Breast epithelium (tissue), 4 donors: ENCODE measurements at regions not wholly inside any gene's neighbourhood (a gene's known extent, or its start where the extent isn't known, plus 50 kb on each side); places are given as distances from the start of the nearest gene placed in this dataset.
A peak's percentile ranks its signal among the peaks of the same experiment; 100 is the strongest.

Source experiments
- DNase-seq, 2 donors: peaks; one replicate each; pipeline ENCODE4 v3.0.0-alpha.2; 2019; ENCODE audit warnings: low spot score in 2 of 2
- H3K27ac ChIP-seq, 2 donors: fragments of 200-600 bp; sonication (generic) in 1 of 2; one replicate each; pipeline ENCODE4 v1.5.1; 2016 to 2019; ENCODE audit warnings: mild to moderate bottlenecking in 1 of 2
- H3K27me3 ChIP-seq, 2 donors: fragments of 200-600 bp; sonication (generic) in 1 of 2; one replicate each; pipeline versions ENCODE4 v1.5.1 to v1.6.0; 2017 to 2019; ENCODE audit warnings: control low read depth in 1 of 2, mild to moderate bottlenecking in 1 of 2
- H3K36me3 ChIP-seq: fragments of 200-600 bp; one replicate; pipeline ENCODE4 v1.5.1; 2019
- H3K4me1 ChIP-seq, 2 donors: fragments of 200-600 bp; sonication (generic); one replicate each; pipeline ENCODE4 v1.5.1; 2016 to 2019; ENCODE audit warnings: control low read depth in 1 of 2
- H3K4me3 ChIP-seq, 3 donors: fragments of 200-600 bp; sonication (generic); 1 replicate in 2 of 3; 2 replicates in 1 of 3; pipeline ENCODE4 v1.5.1; 2016 to 2019; ENCODE audit warnings: mild to moderate bottlenecking in 3 of 3, moderate library complexity in 2 of 3
- H3K9me3 ChIP-seq, 2 donors: fragments of 200-600 bp; sonication (generic) in 1 of 2; one replicate each; pipeline ENCODE4 v1.5.1; 2016 to 2019; ENCODE audit warnings: control low read depth in 1 of 2
- POLR2A ChIP-seq: fragments of 450-650 bp; IDR thresholded peaks from one replicate; pipeline ENCODE4 v1.6.1; 2016; ENCODE audit warnings: antibody characterized with exemption, mild to moderate bottlenecking, moderate library complexity
- POLR2AphosphoS5 ChIP-seq, 3 donors: sonication (generic); formaldehyde crosslinking; IDR thresholded peaks; one replicate each; pipeline ENCODE4 v1.6.1; 2017; ENCODE audit warnings: antibody characterized with exemption in 3 of 3
- intact Hi-C: fragments of 100-400 bp; cut with DNase I; formaldehyde crosslinking; loops from one replicate; pipeline ENCODE4 v1.15.1; 2023; ENCODE audit warnings: low total_unique reads
- TF ChIP-seq, protein P1 (sequence below), 3 donors: fragments of 450-650 bp; IDR thresholded peaks; one replicate each; pipeline ENCODE4 v1.5.1; 2016 to 2017; ENCODE audit warnings: antibody characterized with exemption in 3 of 3, mild to moderate bottlenecking in 3 of 3, moderate library complexity in 3 of 3

DNA sequence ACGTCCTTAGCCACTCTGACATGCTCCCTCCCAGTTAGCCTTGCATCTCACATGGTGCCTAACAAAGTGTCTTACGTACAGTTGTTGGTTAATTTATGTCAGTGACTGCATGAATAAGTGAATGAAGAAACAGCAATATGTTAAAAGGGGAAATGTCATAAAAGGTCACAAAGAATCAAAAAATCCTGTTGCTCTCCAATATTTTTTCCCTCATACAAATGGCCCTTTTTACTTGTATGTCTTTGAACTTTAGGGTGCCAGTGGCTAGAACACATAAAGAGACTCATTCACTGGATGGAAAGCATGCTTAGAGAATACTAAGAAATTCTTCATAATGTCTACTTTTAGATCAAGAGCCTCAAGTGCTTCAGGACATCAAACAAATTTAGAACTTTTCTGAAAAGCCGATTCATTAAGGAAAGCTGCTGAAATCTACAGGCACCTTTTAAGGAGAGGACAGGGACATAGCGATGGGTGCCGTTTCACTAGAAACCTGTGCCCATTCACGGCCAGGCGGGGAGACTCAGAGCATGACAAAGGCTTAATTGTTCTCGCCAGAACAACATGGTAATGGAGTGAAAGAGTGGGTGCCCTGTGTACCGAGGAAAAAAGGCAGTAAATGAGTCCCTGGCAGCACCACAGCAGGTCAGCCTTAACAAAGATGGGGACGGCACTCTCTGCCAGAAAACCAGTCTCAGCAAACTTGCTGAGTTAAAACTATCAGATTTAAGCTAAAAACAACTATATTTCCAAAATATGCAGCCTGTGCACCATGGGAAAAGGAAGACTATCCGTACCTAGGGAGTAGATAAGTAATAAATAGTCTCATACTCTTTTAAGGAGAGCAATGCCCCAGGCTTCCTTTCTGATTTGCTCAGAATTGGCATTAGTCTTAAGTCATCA is 71.6 kb upstream of the SPTBN1 start:
- Histone ChIP-seq H3K4me1 (peaks cover 0 to 4% of the 10 kb centered on the region in 2 donors), H3K36me3 (no peaks in the 10 kb centered on the region), H3K4me3 (peak overlapping the region in 1 of 3 donors; percentile 28), H3K27me3 (no peaks in the 10 kb centered on the region), H3K27ac (peak overlapping the region; percentile 60 to 71), H3K9me3 (no peaks in the 10 kb centered on the region)
- TF ChIP-seq POLR2A, result no peak
- TF ChIP-seq, protein P1, sequence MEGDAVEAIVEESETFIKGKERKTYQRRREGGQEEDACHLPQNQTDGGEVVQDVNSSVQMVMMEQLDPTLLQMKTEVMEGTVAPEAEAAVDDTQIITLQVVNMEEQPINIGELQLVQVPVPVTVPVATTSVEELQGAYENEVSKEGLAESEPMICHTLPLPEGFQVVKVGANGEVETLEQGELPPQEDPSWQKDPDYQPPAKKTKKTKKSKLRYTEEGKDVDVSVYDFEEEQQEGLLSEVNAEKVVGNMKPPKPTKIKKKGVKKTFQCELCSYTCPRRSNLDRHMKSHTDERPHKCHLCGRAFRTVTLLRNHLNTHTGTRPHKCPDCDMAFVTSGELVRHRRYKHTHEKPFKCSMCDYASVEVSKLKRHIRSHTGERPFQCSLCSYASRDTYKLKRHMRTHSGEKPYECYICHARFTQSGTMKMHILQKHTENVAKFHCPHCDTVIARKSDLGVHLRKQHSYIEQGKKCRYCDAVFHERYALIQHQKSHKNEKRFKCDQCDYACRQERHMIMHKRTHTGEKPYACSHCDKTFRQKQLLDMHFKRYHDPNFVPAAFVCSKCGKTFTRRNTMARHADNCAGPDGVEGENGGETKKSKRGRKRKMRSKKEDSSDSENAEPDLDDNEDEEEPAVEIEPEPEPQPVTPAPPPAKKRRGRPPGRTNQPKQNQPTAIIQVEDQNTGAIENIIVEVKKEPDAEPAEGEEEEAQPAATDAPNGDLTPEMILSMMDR (IDR thresholded peaks at IDR 0.05), result no peak
- no peak for TF ChIP-seq POLR2AphosphoS5 (IDR thresholded peaks at IDR 0.05)
- intact Hi-C loops, result no loop called here
- DNase-seq, result peak in 1 of 2 donors; percentile 52

DNA sequence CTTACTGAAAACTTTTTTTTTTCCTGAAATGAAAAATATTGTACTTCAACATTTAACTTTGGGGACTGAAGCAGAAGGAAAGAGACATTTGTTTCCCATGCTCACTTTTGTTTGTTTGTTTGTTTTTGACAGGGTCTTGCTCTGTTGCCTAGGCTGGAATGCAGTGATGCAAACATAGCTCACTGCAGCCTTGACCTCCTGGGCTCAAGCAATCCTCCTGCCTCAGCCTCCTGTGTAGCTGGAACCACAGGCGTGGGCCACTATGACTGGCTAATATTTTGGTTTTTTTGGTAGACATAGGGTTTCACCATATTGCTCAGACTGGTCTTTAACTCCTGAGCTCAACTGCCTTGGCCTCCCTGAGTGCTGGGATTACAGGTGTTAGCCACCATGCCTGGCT is 70.9 kb upstream of the SPTBN1 start:
- no peak for DNase-seq
- Histone ChIP-seq H3K27me3 (no peaks in the 10 kb centered on the region), H3K9me3 (no peaks in the 10 kb centered on the region), H3K27ac (peak overlapping the region; percentile 60 to 71), H3K4me3 (no peak overlapping the region), H3K4me1 (peaks cover 0 to 4% of the 10 kb centered on the region in 2 donors), H3K36me3 (no peaks in the 10 kb centered on the region)
- TF ChIP-seq POLR2A, result no peak
- TF ChIP-seq POLR2AphosphoS5 (IDR thresholded peaks at IDR 0.05), result no peak
- TF ChIP-seq, protein P1 (IDR thresholded peaks at IDR 0.05), result no peak
- intact Hi-C loops, result no loop called here

DNA sequence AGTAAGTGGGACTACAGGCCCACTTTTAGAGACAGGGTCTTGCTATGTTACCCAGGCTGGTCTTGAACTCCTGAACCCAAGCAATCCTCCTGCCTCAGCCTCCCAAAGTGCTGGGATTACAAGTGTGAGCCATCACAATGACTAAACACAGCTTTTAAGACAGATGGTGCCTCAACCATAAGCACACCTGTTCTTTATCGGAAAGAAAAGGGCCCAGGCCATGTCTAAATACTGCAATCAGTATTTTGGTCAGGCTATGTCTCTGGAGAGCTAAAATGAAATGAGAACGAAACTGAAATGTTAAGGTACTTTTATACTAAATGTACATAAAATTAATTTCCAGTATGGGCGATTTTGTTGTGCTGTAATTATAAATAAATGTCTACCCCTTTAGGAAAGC is 69.5 kb upstream of the SPTBN1 start:
- Histone ChIP-seq H3K4me1 (peaks cover 0 to 4% of the 10 kb centered on the region in 2 donors), H3K36me3 (no peaks in the 10 kb centered on the region), H3K4me3 (peak overlapping the region in 1 of 3 donors; percentile 15), H3K27ac (peak overlapping the region; percentile 51 to 78), H3K27me3 (no peaks in the 10 kb centered on the region), H3K9me3 (no peaks in the 10 kb centered on the region)
- DNase-seq, result no peak
- TF ChIP-seq, protein P1 (IDR thresholded peaks at IDR 0.05), result no peak
- TF ChIP-seq POLR2A (no peak), POLR2AphosphoS5 (IDR thresholded peaks at IDR 0.05) (no peak)
- intact Hi-C loops, result no loop called here

DNA sequence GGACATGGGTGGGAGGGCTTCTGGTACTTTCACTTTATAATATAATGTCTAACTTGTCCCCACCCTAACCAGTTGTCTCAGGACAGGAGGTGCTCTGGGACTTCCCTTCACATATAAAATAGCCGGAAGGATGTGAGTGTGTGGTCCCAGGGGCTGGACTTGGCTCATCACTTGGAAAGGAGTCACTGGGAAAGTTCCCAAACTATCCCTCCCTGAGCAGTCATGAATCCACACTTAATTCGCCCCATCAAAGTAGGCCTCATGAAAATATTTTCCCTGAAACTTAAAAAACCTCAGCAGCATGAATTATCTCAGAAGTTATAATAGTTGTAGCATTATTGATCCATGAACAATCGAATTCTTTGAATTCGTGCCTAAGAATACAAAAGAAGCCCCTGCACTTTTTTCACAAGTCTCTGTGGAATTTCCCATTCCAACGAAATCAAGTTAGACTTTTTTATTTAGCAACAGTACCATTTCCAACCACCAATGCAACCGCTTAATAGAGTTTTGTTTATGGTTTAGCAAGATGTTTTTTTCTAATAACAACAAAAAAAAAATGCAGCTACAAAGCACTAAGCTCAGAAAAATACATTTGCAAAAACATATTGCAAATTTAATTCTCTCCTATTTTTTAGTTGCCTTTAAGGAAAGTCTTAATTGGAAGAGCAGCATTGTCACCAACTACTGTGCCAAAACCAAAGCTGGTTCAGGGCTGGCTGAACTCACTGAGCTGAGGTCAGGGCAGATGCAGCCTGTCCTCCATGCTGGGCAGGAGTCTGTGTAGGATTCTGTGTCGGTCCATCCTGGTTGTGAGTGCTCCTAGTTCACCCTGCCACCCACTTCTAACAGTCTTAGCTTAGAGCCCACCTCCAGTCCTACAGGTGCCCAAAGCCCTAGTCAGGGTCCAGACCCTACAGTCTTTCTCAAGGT is 68.8 kb upstream of the SPTBN1 start:
- peak overlapping the region in 1 of 3 donors; percentile 15 for H3K4me3 ChIP-seq
- H3K27me3 ChIP-seq, result no peaks in the 10 kb centered on the region
- intact Hi-C loops, result no loop called here
- H3K4me1 ChIP-seq, result peaks cover 0 to 4% of the 10 kb centered on the region in 2 donors
- peak overlapping the region; percentile 51 to 78 for H3K27ac ChIP-seq
- H3K9me3 ChIP-seq, result no peaks in the 10 kb centered on the region
- TF ChIP-seq POLR2A (no peak), POLR2AphosphoS5 (IDR thresholded peaks at IDR 0.05) (no peak)
- TF ChIP-seq, protein P1 (IDR thresholded peaks at IDR 0.05), result peak in 2 of 3 donors; percentile 21 to 47
- no peaks in the 10 kb centered on the region for H3K36me3 ChIP-seq
- DNase-seq, result no peak
